B cell (primary cell): ENCODE measurements at regions not wholly inside any gene's neighbourhood (a gene's known extent, or its start where the extent isn't known, plus 50 kb on each side); places are given as distances from the start of the nearest gene placed in this dataset.

Experiments
- ATAC-seq: fragments of 200-7000 bp; cut with Tn5 transposase; one replicate; pipeline ENCODE4 v1.10.0; 2021; ENCODE audit warnings: low read depth, mild to moderate bottlenecking, moderate number of reproducible peaks, moderate library complexity
- CTCF ChIA-PET: fragments of 350-600 bp; sonication (Branson Sonifier 250); formaldehyde crosslinking; loops from one replicate; lab custom pipeline; 2021; ENCODE audit warnings: antibody characterized with exemption, inconsistent platforms; lab: Charles Lee
- POLR2A ChIA-PET: fragments of 350-600 bp; sonication (Branson Sonifier 250); formaldehyde crosslinking; loops from one replicate; lab custom pipeline; 2021; ENCODE audit warnings: antibody characterized with exemption; lab: Charles Lee
- DNase-seq: peaks from one replicate; pipeline ENCODE4 v3.0.0; 2013
- H2AFZ ChIP-seq: 2 replicates; pipeline ENCODE4 v1.6.1; 2012; ENCODE audit warnings: mild to moderate bottlenecking, low read depth, low read length; ENCODE audit not compliant: insufficient read depth, poor library complexity, severe bottlenecking
- H3K27ac ChIP-seq, 2 donors: 1 replicate in 1 of 2; 2 replicates in 1 of 2; pipeline ENCODE4 v1.5.1; 2012 to 2013; ENCODE audit warnings: low read length in 2 of 2, mild to moderate bottlenecking in 2 of 2, moderate library complexity in 1 of 2
- H3K27me3 ChIP-seq, 4 experiments: fragments of 200-600 bp in 1 of 4; sonication (generic) in 1 of 4; replicated peaks in 1 of 4; 1 replicate in 2 of 4; 2 replicates in 2 of 4; pipeline versions ENCODE4 v1.6.1 to v1.7.0; 2013 to 2016; ENCODE audit warnings: low read length in 3 of 4, mild to moderate bottlenecking in 2 of 4, mixed read lengths in 1 of 4, moderate library complexity in 1 of 4; ENCODE audit not compliant: insufficient read depth in 4 of 4, control insufficient read depth in 3 of 4; ENCODE audit errors: control extremely low read depth in 1 of 4
- H3K36me3 ChIP-seq, 2 experiments: replicated peaks in 1 of 2; 1 replicate in 1 of 2; 2 replicates in 1 of 2; pipeline versions ENCODE4 v1.6.1 to v1.7.1; 2013; ENCODE audit warnings: low read length in 1 of 2; ENCODE audit not compliant: insufficient read depth in 2 of 2, control insufficient read depth in 1 of 2; ENCODE audit errors: control extremely low read depth in 1 of 2, extremely low read depth in 1 of 2
- H3K4me1 ChIP-seq, 2 donors: fragments of 200-600 bp in 1 of 2; sonication (generic) in 1 of 2; 1 replicate in 1 of 2; 2 replicates in 1 of 2; pipeline versions ENCODE4 v1.5.1 to v1.6.1; 2013 to 2017; ENCODE audit warnings: low read length in 2 of 2; ENCODE audit not compliant: control insufficient read depth in 2 of 2, insufficient read depth in 2 of 2
- H3K4me2 ChIP-seq: replicated peaks from 2 replicates; pipeline ENCODE3; 2012; ENCODE audit warnings: mild to moderate bottlenecking, low read depth, low read length; ENCODE audit not compliant: poor library complexity, severe bottlenecking
- H3K4me3 ChIP-seq, 5 experiments: fragments of 200-600 bp in 1 of 5; sonication (generic) in 1 of 5; 1 replicate in 3 of 5; 2 replicates in 2 of 5; pipeline versions ENCODE4 v1.5.1 to v1.7.0; 2011 to 2016; ENCODE audit warnings: low read length in 4 of 5, mild to moderate bottlenecking in 4 of 5, low read depth in 2 of 5, control low read depth in 1 of 5, moderate library complexity in 1 of 5; ENCODE audit not compliant: insufficient read depth in 1 of 5; ENCODE audit errors: control extremely low read depth in 1 of 5, extremely low read depth in 1 of 5
- H3K79me2 ChIP-seq: fragments of 200-600 bp; sonication (generic); one replicate; pipeline ENCODE4 v1.6.0; 2016; ENCODE audit warnings: low read length; ENCODE audit not compliant: control insufficient read depth, insufficient read depth
- H3K9ac ChIP-seq: fragments of 200-600 bp; sonication (generic); 2 replicates; pipeline ENCODE4 v1.6.1; 2017; ENCODE audit warnings: mild to moderate bottlenecking, low read length, moderate library complexity
- H3K9me3 ChIP-seq, 3 donors: one replicate each; pipeline versions ENCODE4 v1.6.1 to v1.7.1; 2013; ENCODE audit warnings: low read length in 2 of 3; ENCODE audit not compliant: control insufficient read depth in 2 of 3, insufficient read depth in 1 of 3; ENCODE audit errors: control extremely low read depth in 1 of 3
- H4K20me1 ChIP-seq: 2 replicates; pipeline ENCODE4 v1.6.0; 2012; ENCODE audit warnings: mild to moderate bottlenecking, low read length; ENCODE audit not compliant: insufficient read depth, control insufficient read depth, poor library complexity, severe bottlenecking
- H3K27ac Mint-ChIP-seq: one replicate; pipeline ENCODE4 v1.8.0; 2021; ENCODE audit warnings: mixed read lengths
- H3K27me3 Mint-ChIP-seq: one replicate; pipeline ENCODE4 v1.8.0; 2021; ENCODE audit warnings: mixed read lengths
- H3K4me1 Mint-ChIP-seq: one replicate; pipeline ENCODE4 v1.8.0; 2021; ENCODE audit warnings: mixed read lengths
- H3K4me3 Mint-ChIP-seq: one replicate; pipeline ENCODE4 v1.8.0; 2021; ENCODE audit warnings: mixed read lengths
- H3K9me3 Mint-ChIP-seq: one replicate; pipeline ENCODE4 v1.8.0; 2022; ENCODE audit warnings: mixed read lengths; ENCODE audit not compliant: insufficient read depth
- EZH2 ChIP-seq: IDR thresholded peaks from 2 replicates; pipeline ENCODE4 v1.6.1; 2012; ENCODE audit warnings: borderline replicate concordance, low read depth, mild to moderate bottlenecking, moderate library complexity, low read length; ENCODE audit not compliant: insufficient read depth, poor library complexity, severe bottlenecking
- WGBS: methylation state at CpG from one replicate; pipeline ENCODE4 v1.1.5; 2013; ENCODE audit warnings: missing lambda C conversion rate; ENCODE audit not compliant: insufficient coverage; 5-methylcytosine and 5-hydroxymethylcytosine counted together
- intact Hi-C: fragments of 100-400 bp; cut with micrococcal nuclease; formaldehyde crosslinking; loops from one replicate; pipeline ENCODE4 v1.10.0; 2022
- TF ChIP-seq, protein P1 (sequence below): fragments of 200-600 bp; IDR thresholded peaks from one replicate; pipeline ENCODE4 v1.8.0; 2022; ENCODE audit warnings: antibody characterized with exemption, mild to moderate bottlenecking

DNA sequence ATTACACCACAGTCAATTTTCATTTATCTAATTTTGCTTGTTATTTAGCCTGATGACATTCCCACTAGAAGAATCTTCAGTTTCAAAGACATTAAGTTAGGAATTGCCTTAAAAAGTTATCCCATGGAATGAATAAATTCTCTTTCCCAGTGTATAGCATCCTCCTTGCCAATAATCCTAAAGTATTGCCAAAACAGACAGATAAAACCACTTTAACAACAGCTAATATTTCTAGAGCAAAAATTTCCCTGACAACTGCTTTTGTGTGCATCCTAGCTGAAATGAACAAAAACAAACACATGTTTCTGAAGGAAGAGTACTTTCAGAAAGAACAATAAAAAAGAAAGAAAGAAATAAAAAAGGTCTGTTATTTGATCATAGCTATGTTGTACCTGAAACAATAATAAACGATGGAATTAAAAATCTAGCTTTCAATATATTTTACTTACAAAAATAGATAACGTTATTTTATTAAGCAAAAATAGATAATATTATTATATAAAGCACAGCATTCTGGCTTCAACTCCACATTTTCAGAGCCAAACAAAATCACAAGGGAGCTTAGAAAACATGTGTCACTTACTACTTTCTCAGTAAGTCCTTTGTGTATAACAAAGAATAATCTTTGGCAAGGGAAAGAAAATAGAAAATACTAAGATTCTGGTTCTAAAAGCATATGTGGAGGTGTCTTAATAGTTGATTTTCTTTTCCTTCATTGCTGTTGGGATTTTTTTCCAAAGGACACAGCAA is 939.0 kb upstream of the CRIM1 start:
- Mint-ChIP-seq H3K27me3 (no peaks in the 10 kb centered on the region), H3K27ac (no peak overlapping the region), H3K4me3 (no peak overlapping the region), H3K4me1 (no peaks in the 10 kb centered on the region), H3K9me3 (no peaks in the 10 kb centered on the region)
- no peaks in the 10 kb centered on the region for H3K79me2 ChIP-seq
- no peak for DNase-seq
- no CpG with 5 or more reads among the region's 2 CpGs for WGBS
- H3K27ac ChIP-seq: no peak overlapping the region
- H2AFZ ChIP-seq: no peak overlapping the region
- H3K9me3 ChIP-seq: no peaks in the 10 kb centered on the region
- ChIA-PET CTCF (no interaction called here), POLR2A (no interaction called here)
- ATAC-seq: no peak
- no peaks in the 10 kb centered on the region for H3K36me3 ChIP-seq
- no peak overlapping the region for H3K9ac ChIP-seq
- no peak overlapping the region for H3K4me2 ChIP-seq
- no peaks in the 10 kb centered on the region for H3K27me3 ChIP-seq
- H3K4me1 ChIP-seq: no peaks in the 10 kb centered on the region
- intact Hi-C loops: no loop called here
- no peak overlapping the region for H3K4me3 ChIP-seq
- TF ChIP-seq, protein P1, sequence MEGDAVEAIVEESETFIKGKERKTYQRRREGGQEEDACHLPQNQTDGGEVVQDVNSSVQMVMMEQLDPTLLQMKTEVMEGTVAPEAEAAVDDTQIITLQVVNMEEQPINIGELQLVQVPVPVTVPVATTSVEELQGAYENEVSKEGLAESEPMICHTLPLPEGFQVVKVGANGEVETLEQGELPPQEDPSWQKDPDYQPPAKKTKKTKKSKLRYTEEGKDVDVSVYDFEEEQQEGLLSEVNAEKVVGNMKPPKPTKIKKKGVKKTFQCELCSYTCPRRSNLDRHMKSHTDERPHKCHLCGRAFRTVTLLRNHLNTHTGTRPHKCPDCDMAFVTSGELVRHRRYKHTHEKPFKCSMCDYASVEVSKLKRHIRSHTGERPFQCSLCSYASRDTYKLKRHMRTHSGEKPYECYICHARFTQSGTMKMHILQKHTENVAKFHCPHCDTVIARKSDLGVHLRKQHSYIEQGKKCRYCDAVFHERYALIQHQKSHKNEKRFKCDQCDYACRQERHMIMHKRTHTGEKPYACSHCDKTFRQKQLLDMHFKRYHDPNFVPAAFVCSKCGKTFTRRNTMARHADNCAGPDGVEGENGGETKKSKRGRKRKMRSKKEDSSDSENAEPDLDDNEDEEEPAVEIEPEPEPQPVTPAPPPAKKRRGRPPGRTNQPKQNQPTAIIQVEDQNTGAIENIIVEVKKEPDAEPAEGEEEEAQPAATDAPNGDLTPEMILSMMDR: no peak
- H4K20me1 ChIP-seq: no peaks in the 10 kb centered on the region

DNA sequence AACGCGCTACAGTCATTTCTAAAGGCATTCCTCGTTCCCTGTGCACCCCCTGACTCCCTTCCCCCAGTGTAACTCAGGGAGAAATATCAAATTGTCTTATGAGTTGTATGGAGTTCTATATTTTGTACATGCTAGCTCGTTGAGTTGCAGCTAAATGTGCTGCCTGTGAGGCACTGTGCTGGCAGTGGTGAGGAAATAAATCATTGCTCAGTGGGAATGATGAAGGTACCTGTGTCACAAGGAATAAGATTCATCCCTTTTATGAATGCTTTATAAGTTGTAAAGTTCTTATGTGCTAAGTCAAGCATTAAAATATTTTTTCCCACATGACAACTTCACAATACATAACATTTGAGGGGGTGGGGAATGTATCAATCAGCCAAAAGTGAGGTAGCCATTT is 939.6 kb upstream of the CRIM1 start:
- DNase-seq (no peak), ATAC-seq (no peak)
- Histone ChIP-seq H3K4me3 (no peak overlapping the region), H3K9ac (no peak overlapping the region), H3K27me3 (no peaks in the 10 kb centered on the region), H3K4me1 (no peaks in the 10 kb centered on the region), H3K4me2 (no peak overlapping the region), H3K27ac (no peak overlapping the region), H3K36me3 (no peaks in the 10 kb centered on the region), H2AFZ (no peak overlapping the region), H4K20me1 (no peaks in the 10 kb centered on the region), H3K79me2 (no peaks in the 10 kb centered on the region), H3K9me3 (no peaks in the 10 kb centered on the region)
- Mint-ChIP-seq H3K27ac (no peak overlapping the region), H3K4me1 (no peaks in the 10 kb centered on the region), H3K27me3 (no peaks in the 10 kb centered on the region), H3K9me3 (no peaks in the 10 kb centered on the region), H3K4me3 (no peak overlapping the region)
- TF ChIP-seq, protein P1: no peak
- TF ChIP-seq EZH2: no peak
- intact Hi-C loops: no loop called here
- WGBS: no CpG with 5 or more reads among the region's 4 CpGs
- ChIA-PET CTCF (no interaction called here), POLR2A (no interaction called here)
